Spleen (tissue), 11 donors: ENCODE measurements at regions not wholly inside any gene's neighbourhood (a gene's known extent, or its start where the extent isn't known, plus 50 kb on each side); places are given as distances from the start of the nearest gene placed in this dataset.

Experiments used
- DNase-seq: peaks from one replicate; pipeline ENCODE4 v3.0.0-alpha.2; 2020
- H3K27ac ChIP-seq, 8 donors: fragments of 200-600 bp; sonication (generic) in 7 of 8; 1 replicate in 4 of 8; 2 replicates in 4 of 8; pipeline versions ENCODE4 v1.5.0 to v1.8.0; 2016 to 2021; ENCODE audit warnings: inconsistent platforms in 4 of 8, mild to moderate bottlenecking in 4 of 8, moderate library complexity in 1 of 8
- H3K27me3 ChIP-seq, 7 donors: fragments of 200-600 bp; sonication (generic) in 6 of 7; replicated peaks in 1 of 7; 1 replicate in 4 of 7; 2 replicates in 3 of 7; pipeline versions ENCODE4 v1.5.0 to v1.8.0; 2016 to 2021; ENCODE audit warnings: inconsistent platforms in 3 of 7, mild to moderate bottlenecking in 1 of 7
- H3K36me3 ChIP-seq, 6 donors: fragments of 200-600 bp; sonication (generic) in 5 of 6; 1 replicate in 4 of 6; 2 replicates in 2 of 6; pipeline versions ENCODE4 v1.5.0 to v1.8.0; 2016 to 2021; ENCODE audit warnings: inconsistent platforms in 2 of 6
- H3K4me1 ChIP-seq, 6 donors: fragments of 200-600 bp; sonication (generic) in 5 of 6; 1 replicate in 3 of 6; 2 replicates in 3 of 6; pipeline versions ENCODE4 v1.5.0 to v1.8.0; 2016 to 2021; ENCODE audit warnings: inconsistent platforms in 3 of 6
- H3K4me3 ChIP-seq, 8 donors: fragments of 200-600 bp; sonication (generic) in 7 of 8; 1 replicate in 4 of 8; 2 replicates in 4 of 8; pipeline versions ENCODE4 v1.5.0 to v1.8.0; 2016 to 2021; ENCODE audit warnings: inconsistent platforms in 4 of 8, mild to moderate bottlenecking in 4 of 8, moderate library complexity in 2 of 8
- H3K9me3 ChIP-seq, 8 donors: fragments of 200-600 bp; sonication (generic) in 7 of 8; 1 replicate in 4 of 8; 2 replicates in 4 of 8; pipeline versions ENCODE4 v1.5.0 to v1.8.0; 2016 to 2021; ENCODE audit warnings: inconsistent platforms in 4 of 8
- CTCF ChIP-seq, 11 experiments: fragments of 200-600 bp in 7 of 11; fragments of 450-650 bp in 4 of 11; sonication (generic) in 4 of 11; IDR thresholded peaks in 8 of 11; conservative IDR thresholded peaks in 3 of 11; 1 replicate in 7 of 11; 2 replicates in 4 of 11; pipeline versions ENCODE4 v1.4.0 to v1.8.0; 2016 to 2021; ENCODE audit warnings: antibody characterized with exemption in 11 of 11, inconsistent platforms in 4 of 11, mild to moderate bottlenecking in 1 of 11
- POLR2A ChIP-seq, 3 donors: fragments of 450-650 bp; IDR thresholded peaks; one replicate each; pipeline ENCODE4 v1.5.1; 2017; ENCODE audit warnings: antibody characterized with exemption in 3 of 3, mild to moderate bottlenecking in 1 of 3
- POLR2AphosphoS5 ChIP-seq, 3 donors: sonication (generic); formaldehyde crosslinking; IDR thresholded peaks; one replicate each; pipeline ENCODE4 v1.5.1; 2017; ENCODE audit warnings: antibody characterized with exemption in 3 of 3
- whole genome bisulfite sequencing, 5 donors: extraction: QIAGEN DNeasy Blood & Tissue Kit in 3 of 5; methylation state at CpG; one replicate each; pipeline versions ENCODE4 v1.1.5 to v1.1.7; 2013 to 2018; 5-methylcytosine and 5-hydroxymethylcytosine counted together
- intact Hi-C: fragments of 100-400 bp; cut with DNase I; formaldehyde crosslinking; loops from one replicate; pipeline ENCODE4 v1.15.0; 2023; ENCODE audit warnings: low total_unique reads
- donor health status: healthy with polysubstance abuse.
- donor health status: DM: no; HTN: no; CAD: no; lungs with moderate emphysema.
- donor health status: DM: no; HTN: no; CAD: no.
- donor health status: Bipolar disorder and iron deficiency.
- donor health status: healthy.
- donor health status: DM: no; HTN: no; CAD: no.
- donor health status: DM: yes; HTN: yes; CAD: no.

- TF ChIP-seq POLR2AphosphoS5 (IDR thresholded peaks at IDR 0.05) = no peak
- no peak for TF ChIP-seq CTCF (IDR thresholded peaks at IDR 0.05 in 8 of 11, conservative IDR thresholded peaks at IDR 0.05 in 3 of 11)
- no peak for TF ChIP-seq POLR2A (IDR thresholded peaks at IDR 0.05)
- no peaks in the 10 kb centered on the region for H3K36me3 ChIP-seq
Observed at GRCh38 chr9:79986437-79986836, 414.7 kb downstream of the TLE4 start.

GRCh38 chr9:79985772-79986171 is 414.0 kb downstream of the TLE4 start:
- TF ChIP-seq POLR2A (IDR thresholded peaks at IDR 0.05) = no peak
- TF ChIP-seq POLR2AphosphoS5 (IDR thresholded peaks at IDR 0.05) = no peak
- TF ChIP-seq CTCF (IDR thresholded peaks at IDR 0.05 in 8 of 11, conservative IDR thresholded peaks at IDR 0.05 in 3 of 11) = no peak
- H3K36me3 ChIP-seq = no peaks in the 10 kb centered on the region
- intact Hi-C loops = no loop called here
- no peak for DNase-seq
- WGBS, 5 donors = 83 to 92% (median 88%) methylated on average over 5 of the region's 5 CpGs
- H3K4me1 ChIP-seq = peaks cover 0 to 9% (median 0%) of the 10 kb centered on the region in 6 donors
- no peak overlapping the region for H3K27ac ChIP-seq
- peaks cover 0 to 5% (median 0%) of the 10 kb centered on the region in 8 donors for H3K9me3 ChIP-seq
- H3K4me3 ChIP-seq = no peak overlapping the region
- H3K27me3 ChIP-seq = no peaks in the 10 kb centered on the region

More at GRCh38 chr9:79986437-79986836, 414.7 kb downstream of the TLE4 start:
- no peak overlapping the region for H3K4me3 ChIP-seq
- H3K27me3 ChIP-seq = no peaks in the 10 kb centered on the region
- H3K27ac ChIP-seq = no peak overlapping the region
- no peak for DNase-seq
- intact Hi-C loops = no loop called here
- 96 to 98% (median 97%) methylated on average over 5 of the region's 5 CpGs for WGBS, 5 donors
- peaks cover 0 to 5% (median 0%) of the 10 kb centered on the region in 8 donors for H3K9me3 ChIP-seq
- H3K4me1 ChIP-seq = peaks cover 0 to 9% (median 0%) of the 10 kb centered on the region in 6 donors

DNA sequence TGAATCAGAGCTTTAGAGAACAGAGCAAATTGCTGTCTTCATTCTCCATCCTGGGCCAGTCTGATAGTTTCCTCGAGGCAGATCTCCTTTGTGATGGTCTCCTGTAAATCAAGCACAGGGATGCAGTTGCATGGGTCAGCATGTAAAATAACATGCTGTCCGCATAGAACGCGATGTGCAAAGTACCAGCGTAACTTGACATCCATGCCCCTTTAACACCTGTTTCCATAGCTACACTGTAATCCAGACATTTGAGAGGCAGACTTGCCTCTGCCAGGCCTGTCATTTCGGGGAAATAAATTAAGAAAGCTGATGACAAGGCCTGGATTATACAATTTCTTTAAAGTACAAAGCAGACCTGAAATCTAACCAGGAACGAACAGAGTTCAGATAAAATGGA is 413.5 kb downstream of the TLE4 start:
- no peak for TF ChIP-seq POLR2A (IDR thresholded peaks at IDR 0.05)
- no peak for TF ChIP-seq CTCF (IDR thresholded peaks at IDR 0.05 in 8 of 11, conservative IDR thresholded peaks at IDR 0.05 in 3 of 11)
- no peak for TF ChIP-seq POLR2AphosphoS5 (IDR thresholded peaks at IDR 0.05)
- peaks cover 0 to 5% (median 0%) of the 10 kb centered on the region in 8 donors for H3K9me3 ChIP-seq
- no peak overlapping the region for H3K27ac ChIP-seq
- DNase-seq = no peak
- H3K4me1 ChIP-seq = peaks cover 0 to 9% (median 0%) of the 10 kb centered on the region in 6 donors
- WGBS, 5 donors = 89 to 92% (median 91%) methylated on average over 7 of the region's 7 CpGs
- intact Hi-C loops = no loop called here
- no peaks in the 10 kb centered on the region for H3K27me3 ChIP-seq
- H3K4me3 ChIP-seq = no peak overlapping the region
- no peaks in the 10 kb centered on the region for H3K36me3 ChIP-seq

DNA sequence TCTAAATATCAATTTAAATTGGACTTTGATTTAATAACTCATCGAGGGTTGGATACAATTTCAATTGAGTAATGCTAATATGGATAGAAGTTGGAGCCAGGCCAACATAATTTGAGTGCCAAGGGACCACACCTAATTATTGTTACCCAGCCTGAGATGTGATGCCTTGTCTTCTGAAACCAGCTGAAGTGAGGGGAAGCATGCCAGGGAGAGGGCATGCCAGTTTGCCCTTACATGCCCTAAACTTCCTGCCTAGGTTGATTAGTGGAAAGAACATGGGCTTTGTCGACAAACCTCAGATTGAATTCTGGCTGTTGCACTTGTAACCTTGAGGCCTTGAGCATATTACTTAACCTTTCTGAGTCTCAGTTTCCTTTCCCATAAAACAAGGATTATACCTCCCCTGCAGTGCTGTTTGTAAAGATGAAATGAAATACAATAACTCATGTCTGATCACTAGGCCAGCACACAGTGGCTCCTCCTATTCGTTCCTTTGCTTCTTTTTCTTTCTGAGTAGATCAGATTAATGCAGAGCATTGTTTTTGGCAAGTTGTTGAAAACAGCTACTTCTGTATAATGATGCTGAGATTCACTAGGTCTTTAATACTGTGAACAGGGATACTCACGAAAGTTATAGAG is 412.8 kb downstream of the TLE4 start:
- H3K4me3 ChIP-seq = no peak overlapping the region
- peaks cover 0 to 9% (median 0%) of the 10 kb centered on the region in 6 donors for H3K4me1 ChIP-seq
- 61 to 74% (median 66%) methylated on average over 4 of the region's 4 CpGs for WGBS, 5 donors
- H3K36me3 ChIP-seq = no peaks in the 10 kb centered on the region
- H3K9me3 ChIP-seq = peaks cover 0 to 5% (median 0%) of the 10 kb centered on the region in 8 donors
- no peak for DNase-seq
- intact Hi-C loops = no loop called here
- H3K27ac ChIP-seq = no peak overlapping the region
- TF ChIP-seq POLR2AphosphoS5 (IDR thresholded peaks at IDR 0.05) = no peak
- TF ChIP-seq POLR2A (IDR thresholded peaks at IDR 0.05) = no peak
- TF ChIP-seq CTCF (IDR thresholded peaks at IDR 0.05 in 8 of 11, conservative IDR thresholded peaks at IDR 0.05 in 3 of 11) = no peak
- H3K27me3 ChIP-seq = no peaks in the 10 kb centered on the region
